B cell (primary cell): ENCODE measurements at regions not wholly inside any gene's neighbourhood (a gene's known extent, or its start where the extent isn't known, plus 50 kb on each side); places are given as distances from the start of the nearest gene placed in this dataset.
"Not testable (repeated sequence)": the region's sequence is repeated elsewhere in the genome, so short reads cannot be mapped to it uniquely, and the experiment has no call there.

Source experiments
- ATAC-seq: fragments of 200-7000 bp; cut with Tn5 transposase; one replicate; pipeline ENCODE4 v1.10.0; 2021; ENCODE audit warnings: low read depth, mild to moderate bottlenecking, moderate number of reproducible peaks, moderate library complexity
- CTCF ChIA-PET: fragments of 350-600 bp; sonication (Branson Sonifier 250); formaldehyde crosslinking; loops from one replicate; lab custom pipeline; 2021; ENCODE audit warnings: antibody characterized with exemption, inconsistent platforms; lab: Charles Lee
- POLR2A ChIA-PET: fragments of 350-600 bp; sonication (Branson Sonifier 250); formaldehyde crosslinking; loops from one replicate; lab custom pipeline; 2021; ENCODE audit warnings: antibody characterized with exemption; lab: Charles Lee
- DNase-seq: peaks from one replicate; pipeline ENCODE4 v3.0.0; 2013
- H2AFZ ChIP-seq: 2 replicates; pipeline ENCODE4 v1.6.1; 2012; ENCODE audit warnings: mild to moderate bottlenecking, low read depth, low read length; ENCODE audit not compliant: insufficient read depth, poor library complexity, severe bottlenecking
- H3K27ac ChIP-seq, 2 donors: 1 replicate in 1 of 2; 2 replicates in 1 of 2; pipeline ENCODE4 v1.5.1; 2012 to 2013; ENCODE audit warnings: low read length in 2 of 2, mild to moderate bottlenecking in 2 of 2, moderate library complexity in 1 of 2
- H3K27me3 ChIP-seq, 4 experiments: fragments of 200-600 bp in 1 of 4; sonication (generic) in 1 of 4; replicated peaks in 1 of 4; 1 replicate in 2 of 4; 2 replicates in 2 of 4; pipeline versions ENCODE4 v1.6.1 to v1.7.0; 2013 to 2016; ENCODE audit warnings: low read length in 3 of 4, mild to moderate bottlenecking in 2 of 4, mixed read lengths in 1 of 4, moderate library complexity in 1 of 4; ENCODE audit not compliant: insufficient read depth in 4 of 4, control insufficient read depth in 3 of 4; ENCODE audit errors: control extremely low read depth in 1 of 4
- H3K36me3 ChIP-seq, 2 experiments: replicated peaks in 1 of 2; 1 replicate in 1 of 2; 2 replicates in 1 of 2; pipeline versions ENCODE4 v1.6.1 to v1.7.1; 2013; ENCODE audit warnings: low read length in 1 of 2; ENCODE audit not compliant: insufficient read depth in 2 of 2, control insufficient read depth in 1 of 2; ENCODE audit errors: control extremely low read depth in 1 of 2, extremely low read depth in 1 of 2
- H3K4me1 ChIP-seq, 2 donors: fragments of 200-600 bp in 1 of 2; sonication (generic) in 1 of 2; 1 replicate in 1 of 2; 2 replicates in 1 of 2; pipeline versions ENCODE4 v1.5.1 to v1.6.1; 2013 to 2017; ENCODE audit warnings: low read length in 2 of 2; ENCODE audit not compliant: control insufficient read depth in 2 of 2, insufficient read depth in 2 of 2
- H3K4me2 ChIP-seq: replicated peaks from 2 replicates; pipeline ENCODE3; 2012; ENCODE audit warnings: mild to moderate bottlenecking, low read depth, low read length; ENCODE audit not compliant: poor library complexity, severe bottlenecking
- H3K4me3 ChIP-seq, 5 experiments: fragments of 200-600 bp in 1 of 5; sonication (generic) in 1 of 5; 1 replicate in 3 of 5; 2 replicates in 2 of 5; pipeline versions ENCODE4 v1.5.1 to v1.7.0; 2011 to 2016; ENCODE audit warnings: low read length in 4 of 5, mild to moderate bottlenecking in 4 of 5, low read depth in 2 of 5, control low read depth in 1 of 5, moderate library complexity in 1 of 5; ENCODE audit not compliant: insufficient read depth in 1 of 5; ENCODE audit errors: control extremely low read depth in 1 of 5, extremely low read depth in 1 of 5
- H3K79me2 ChIP-seq: fragments of 200-600 bp; sonication (generic); one replicate; pipeline ENCODE4 v1.6.0; 2016; ENCODE audit warnings: low read length; ENCODE audit not compliant: control insufficient read depth, insufficient read depth
- H3K9ac ChIP-seq: fragments of 200-600 bp; sonication (generic); 2 replicates; pipeline ENCODE4 v1.6.1; 2017; ENCODE audit warnings: mild to moderate bottlenecking, low read length, moderate library complexity
- H3K9me3 ChIP-seq, 3 donors: one replicate each; pipeline versions ENCODE4 v1.6.1 to v1.7.1; 2013; ENCODE audit warnings: low read length in 2 of 3; ENCODE audit not compliant: control insufficient read depth in 2 of 3, insufficient read depth in 1 of 3; ENCODE audit errors: control extremely low read depth in 1 of 3
- H4K20me1 ChIP-seq: 2 replicates; pipeline ENCODE4 v1.6.0; 2012; ENCODE audit warnings: mild to moderate bottlenecking, low read length; ENCODE audit not compliant: insufficient read depth, control insufficient read depth, poor library complexity, severe bottlenecking
- H3K27ac Mint-ChIP-seq: one replicate; pipeline ENCODE4 v1.8.0; 2021; ENCODE audit warnings: mixed read lengths
- H3K27me3 Mint-ChIP-seq: one replicate; pipeline ENCODE4 v1.8.0; 2021; ENCODE audit warnings: mixed read lengths
- H3K4me1 Mint-ChIP-seq: one replicate; pipeline ENCODE4 v1.8.0; 2021; ENCODE audit warnings: mixed read lengths
- H3K4me3 Mint-ChIP-seq: one replicate; pipeline ENCODE4 v1.8.0; 2021; ENCODE audit warnings: mixed read lengths
- H3K9me3 Mint-ChIP-seq: one replicate; pipeline ENCODE4 v1.8.0; 2022; ENCODE audit warnings: mixed read lengths; ENCODE audit not compliant: insufficient read depth
- WGBS: methylation state at CpG from one replicate; pipeline ENCODE4 v1.1.5; 2013; ENCODE audit warnings: missing lambda C conversion rate; ENCODE audit not compliant: insufficient coverage; 5-methylcytosine and 5-hydroxymethylcytosine counted together
- intact Hi-C: fragments of 100-400 bp; cut with micrococcal nuclease; formaldehyde crosslinking; loops from one replicate; pipeline ENCODE4 v1.10.0; 2022

DNA sequence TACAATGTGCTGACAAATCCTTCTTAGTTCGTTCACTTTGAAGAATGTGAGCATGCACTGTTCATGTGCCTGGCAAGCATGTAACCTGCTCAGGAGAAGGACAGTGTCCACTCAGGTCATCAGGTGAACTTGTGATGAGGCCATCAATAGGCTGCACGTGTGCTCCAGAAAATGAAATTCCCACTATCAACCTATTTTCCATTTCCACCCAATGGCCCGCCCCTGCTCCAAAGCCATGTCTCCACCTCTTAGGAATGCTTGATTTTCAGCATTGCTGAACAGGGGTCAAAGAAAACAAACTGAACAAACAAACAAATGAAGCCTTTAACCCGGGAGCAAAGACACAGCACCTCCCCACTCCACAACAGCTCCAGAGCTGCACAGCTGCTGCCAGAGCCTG lies 563.2 kb downstream of the TUBA3C start:
- H3K36me3 ChIP-seq, H3K4me3 Mint-ChIP-seq, H3K4me1 Mint-ChIP-seq, H2AFZ ChIP-seq, H3K79me2 ChIP-seq, DNase-seq, H3K27me3 Mint-ChIP-seq, H3K27me3 ChIP-seq, POLR2A ChIA-PET, H3K9ac ChIP-seq, ATAC-seq, H3K4me3 ChIP-seq, H3K27ac ChIP-seq, H3K9me3 Mint-ChIP-seq, H3K27ac Mint-ChIP-seq, H4K20me1 ChIP-seq, H3K4me2 ChIP-seq, H3K9me3 ChIP-seq, CTCF ChIA-PET, H3K4me1 ChIP-seq, intact Hi-C loops: not testable (repeated sequence)
- WGBS: no CpG with 5 or more reads among the region's 4 CpGs

DNA sequence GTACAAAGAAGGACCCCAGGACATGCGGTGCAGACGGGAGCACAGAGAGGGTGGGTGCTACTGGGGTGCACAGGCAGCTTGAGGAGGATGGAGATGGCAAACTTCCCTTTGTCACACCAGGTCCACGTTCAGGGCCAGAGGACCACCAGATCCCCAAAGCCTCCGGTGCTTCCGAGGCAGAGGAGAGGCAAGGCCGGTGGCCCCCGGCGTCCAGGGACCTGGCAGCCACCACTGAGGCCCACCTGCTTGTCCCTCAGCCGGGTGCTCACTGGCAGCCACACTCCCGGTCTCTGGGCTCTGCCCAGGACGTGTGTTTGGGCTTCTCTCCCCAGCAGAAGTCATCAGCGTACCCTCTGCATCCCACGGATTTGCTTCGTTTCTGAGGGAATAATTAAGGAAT lies 571.1 kb downstream of the TUBA3C start:
- H2AFZ ChIP-seq, H3K4me1 Mint-ChIP-seq, H3K4me3 ChIP-seq, H3K4me3 Mint-ChIP-seq, intact Hi-C loops, H4K20me1 ChIP-seq, H3K27ac Mint-ChIP-seq, POLR2A ChIA-PET, H3K9me3 ChIP-seq, H3K27me3 Mint-ChIP-seq, H3K27ac ChIP-seq, ATAC-seq, H3K4me1 ChIP-seq, H3K27me3 ChIP-seq, CTCF ChIA-PET, H3K36me3 ChIP-seq, H3K79me2 ChIP-seq, H3K9ac ChIP-seq, DNase-seq, H3K9me3 Mint-ChIP-seq, H3K4me2 ChIP-seq: not testable (repeated sequence)
- WGBS: 88% methylated on average over 2 of the region's 14 CpGs

GRCh38 chr13:18609371-18609770 lies 572.3 kb downstream of the TUBA3C start:
- H3K79me2 ChIP-seq, H3K4me1 Mint-ChIP-seq, H3K9me3 Mint-ChIP-seq, H3K27ac ChIP-seq, H3K36me3 ChIP-seq, POLR2A ChIA-PET, H3K27me3 Mint-ChIP-seq, H4K20me1 ChIP-seq, H3K9me3 ChIP-seq, H3K4me3 ChIP-seq, ATAC-seq, intact Hi-C loops, CTCF ChIA-PET, DNase-seq, H3K4me3 Mint-ChIP-seq, H3K4me2 ChIP-seq, H3K27ac Mint-ChIP-seq, H3K4me1 ChIP-seq, H3K27me3 ChIP-seq, H3K9ac ChIP-seq, H2AFZ ChIP-seq: not testable (repeated sequence)
- WGBS: 65% methylated on average over 31 of the region's 42 CpGs

DNA sequence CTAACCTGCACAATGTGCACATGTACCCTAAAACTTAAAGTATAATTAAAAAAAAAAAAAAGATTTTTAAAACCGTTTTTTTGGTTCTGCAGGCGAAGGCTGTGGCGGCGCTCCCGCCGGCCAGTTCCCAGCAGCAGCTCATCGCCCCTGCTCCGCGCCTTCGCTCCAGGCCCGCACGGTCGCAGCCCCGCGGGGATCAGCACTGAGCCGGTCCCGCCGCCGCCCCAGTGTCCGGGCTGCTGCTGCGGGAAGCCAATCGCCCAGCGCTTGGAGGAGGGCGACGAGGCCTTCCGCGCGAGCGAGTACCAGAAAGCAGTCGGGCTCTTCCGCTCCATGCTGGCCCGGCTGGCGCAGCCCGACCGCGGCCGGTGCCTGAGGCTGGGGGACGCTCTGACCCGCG lies 572.8 kb downstream of the TUBA3C start:
- H3K27me3 ChIP-seq, H4K20me1 ChIP-seq, H3K4me3 ChIP-seq, H3K9me3 Mint-ChIP-seq, H3K79me2 ChIP-seq, H3K27me3 Mint-ChIP-seq, ATAC-seq, H3K4me1 ChIP-seq, H3K4me1 Mint-ChIP-seq, H3K4me2 ChIP-seq, intact Hi-C loops, H3K27ac Mint-ChIP-seq, H3K4me3 Mint-ChIP-seq, H2AFZ ChIP-seq, H3K9me3 ChIP-seq, POLR2A ChIA-PET, CTCF ChIA-PET, H3K27ac ChIP-seq, H3K9ac ChIP-seq, DNase-seq, H3K36me3 ChIP-seq: not testable (repeated sequence)
- no CpG with 5 or more reads among the region's 40 CpGs for WGBS
